Stimulated activated CD4-positive, alpha-beta T cell treated with anti-CD3 and anti-CD28 coated beads, Interleukin-2, amount 100 ng/mL, for 24 hours (primary cell): ENCODE measurements at regions not wholly inside any gene's neighbourhood (a gene's known extent, or its start where the extent isn't known, plus 50 kb on each side); places are given as distances from the start of the nearest gene placed in this dataset.
A peak's percentile ranks its signal among the peaks of the same experiment; 100 is the strongest.

ENCODE experiments used
- DNase-seq, 2 donors: peaks; one replicate each; pipeline ENCODE4 v3.0.0-alpha.2; 2020

GRCh38 chr3:59540241-59540640 is 490.4 kb upstream of the CFAP20DC start:
- no peak for DNase-seq

DNA sequence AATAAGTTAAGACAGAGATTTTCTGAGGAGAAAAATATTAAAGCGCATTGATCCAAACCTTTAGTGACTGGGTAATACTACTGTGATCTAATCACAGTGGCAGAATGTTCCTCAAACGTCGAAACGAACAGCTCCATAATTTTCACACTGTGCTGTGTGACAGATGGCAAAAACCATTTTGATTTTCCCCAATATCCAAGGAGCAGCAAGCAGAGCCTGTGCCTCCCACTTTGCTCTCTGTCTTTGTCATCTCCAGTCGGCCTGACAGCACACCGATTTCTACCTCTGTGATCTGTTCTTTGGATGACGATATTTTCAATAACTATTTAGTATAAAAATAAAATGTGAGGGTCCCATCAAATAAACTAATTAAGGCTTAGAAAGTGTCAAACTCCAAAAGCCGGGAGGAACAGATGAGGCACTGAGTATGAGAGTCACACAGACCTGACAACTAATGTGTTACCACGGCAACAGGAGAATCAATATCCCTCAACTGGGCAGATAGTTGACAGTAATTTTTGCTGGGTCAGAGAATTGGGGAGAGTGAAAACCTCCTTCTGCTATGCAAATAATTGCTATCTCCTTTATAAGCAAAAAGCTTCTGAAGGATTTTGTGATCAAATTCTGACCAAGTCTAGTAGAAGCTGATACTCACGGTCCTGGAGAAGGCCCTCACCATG is 489.1 kb upstream of the CFAP20DC start:
- DNase-seq, result no peak

DNA sequence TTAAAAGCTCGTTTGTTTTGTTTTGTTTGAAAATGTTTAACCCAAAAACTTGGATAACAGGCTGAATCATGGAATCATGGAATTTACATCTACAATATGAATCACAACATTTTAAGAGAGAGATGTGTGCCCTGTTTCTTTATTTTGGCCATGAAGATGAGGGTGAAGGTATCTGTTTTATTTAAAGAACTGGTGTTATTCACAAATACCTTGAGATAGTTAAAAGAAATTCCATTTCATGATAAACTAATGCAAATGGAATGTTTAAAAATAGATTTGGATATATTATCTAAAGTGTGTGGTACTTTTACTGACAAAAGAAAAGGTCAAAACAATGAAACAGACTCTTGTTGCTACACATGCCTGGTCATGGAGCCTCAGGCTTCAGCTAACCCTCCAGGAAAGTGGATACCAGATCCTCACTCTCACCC is 486.0 kb upstream of the CFAP20DC start:
- DNase-seq, result no peak

DNA sequence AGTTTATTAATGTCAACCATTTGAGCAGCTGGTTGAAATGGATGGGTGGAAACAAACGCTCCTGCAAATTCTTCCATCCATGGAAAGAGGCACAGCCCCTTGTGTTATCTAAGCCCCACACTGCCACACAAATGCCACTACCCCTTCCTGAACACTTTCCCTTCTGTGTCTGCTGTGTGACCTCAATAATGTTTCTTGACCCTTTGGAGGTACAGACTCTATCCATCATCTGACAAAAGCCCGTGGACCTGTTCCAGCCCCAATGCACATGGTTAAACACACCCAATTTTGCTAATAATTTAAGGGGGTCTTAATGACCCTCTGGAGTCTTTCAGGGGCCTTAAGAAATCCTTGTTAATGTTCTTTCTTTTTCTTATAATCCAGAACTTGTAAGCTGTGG is 482.2 kb upstream of the CFAP20DC start:
- no peak for DNase-seq

DNA sequence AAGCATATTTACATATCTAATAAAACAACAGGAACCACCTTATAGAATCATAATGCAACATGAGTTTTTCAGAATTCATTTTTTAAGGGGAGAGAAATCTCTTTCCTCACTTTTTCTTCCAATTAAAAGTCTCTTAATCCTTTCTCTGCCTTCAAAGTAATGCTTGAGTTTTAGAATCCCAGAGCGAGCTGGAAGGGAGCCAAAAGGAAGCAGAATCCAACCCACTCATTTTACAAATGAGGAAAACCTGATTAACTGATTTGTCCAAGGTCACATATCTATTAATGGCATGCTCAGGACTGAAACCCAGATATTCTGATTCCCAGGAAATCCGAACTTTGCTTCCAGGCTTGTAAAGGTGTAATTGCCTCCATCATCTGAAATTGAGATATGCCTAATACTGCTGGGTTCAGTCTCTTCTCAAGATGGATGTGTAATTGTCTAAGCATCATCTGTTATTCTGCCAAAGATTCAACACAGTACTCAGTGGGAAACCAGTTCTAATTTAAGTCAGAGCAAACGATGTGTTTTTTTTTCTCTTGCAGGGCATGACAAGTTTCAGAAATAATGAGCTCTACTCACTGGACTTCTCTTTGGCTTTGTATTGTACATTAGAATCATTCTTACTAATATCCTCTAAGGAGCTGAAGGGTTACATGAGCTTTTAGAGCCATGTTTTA is 481.4 kb upstream of the CFAP20DC start:
- DNase-seq, result no peak

- no peak for DNase-seq
Observed at GRCh38 chr3:59528251-59528650, 478.4 kb upstream of the CFAP20DC start.

DNA sequence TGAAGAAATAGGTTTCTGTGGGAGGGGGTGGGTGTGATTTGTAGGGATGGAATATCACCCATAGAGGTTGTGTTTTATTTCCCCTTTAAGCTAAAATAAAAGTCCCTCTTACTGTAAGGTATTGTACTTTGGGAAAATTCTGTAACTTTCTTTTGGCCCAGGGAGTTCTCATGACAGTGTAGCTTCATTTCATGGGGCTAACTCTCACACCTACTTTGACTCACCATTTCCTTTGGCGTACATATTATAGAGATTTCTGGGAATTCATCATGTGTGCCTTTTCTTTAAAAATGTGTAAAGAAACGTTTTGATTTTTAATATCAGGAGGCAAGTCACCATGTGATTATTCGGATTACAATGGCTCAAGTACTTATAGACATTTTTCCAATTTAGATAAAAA is 477.7 kb upstream of the CFAP20DC start:
- no peak for DNase-seq

DNA sequence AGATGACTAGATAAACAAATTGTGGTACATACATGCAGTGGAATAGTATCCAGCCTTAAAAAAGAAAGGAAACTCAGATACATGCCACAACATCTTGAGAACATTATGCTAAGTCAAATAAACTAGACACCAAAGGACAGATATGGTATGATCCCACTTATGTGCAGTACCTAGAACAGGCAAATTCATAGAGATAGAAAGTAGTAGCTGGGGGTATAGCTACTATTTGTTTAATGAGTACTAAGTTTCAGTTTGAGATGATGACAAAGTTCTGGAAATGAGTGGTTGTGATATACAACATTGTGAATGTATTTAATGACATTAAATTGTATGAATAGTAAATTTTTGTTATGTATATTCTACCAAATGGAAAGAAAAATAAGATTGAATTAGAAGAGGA is 477.2 kb upstream of the CFAP20DC start:
- DNase-seq, result no peak

DNA sequence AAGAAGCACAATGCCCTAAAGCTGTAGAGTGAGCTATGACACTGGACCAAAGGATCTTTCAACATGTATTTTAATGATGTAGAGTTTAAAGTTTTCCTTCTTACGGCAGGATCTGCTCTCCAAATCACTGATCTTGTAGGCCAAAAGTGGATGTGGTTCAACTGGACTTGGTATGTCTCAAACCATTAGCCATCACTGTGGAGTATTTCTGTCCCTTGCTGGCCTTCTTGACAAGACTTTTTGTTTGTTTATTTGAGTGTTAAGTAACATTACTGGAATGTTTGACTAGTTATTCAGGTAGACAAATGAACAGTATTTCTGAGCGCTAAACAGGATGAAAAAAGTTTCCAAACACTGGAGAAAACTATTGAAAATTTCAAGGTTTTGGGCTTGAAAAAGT is 472.7 kb upstream of the CFAP20DC start:
- no peak for DNase-seq

DNA sequence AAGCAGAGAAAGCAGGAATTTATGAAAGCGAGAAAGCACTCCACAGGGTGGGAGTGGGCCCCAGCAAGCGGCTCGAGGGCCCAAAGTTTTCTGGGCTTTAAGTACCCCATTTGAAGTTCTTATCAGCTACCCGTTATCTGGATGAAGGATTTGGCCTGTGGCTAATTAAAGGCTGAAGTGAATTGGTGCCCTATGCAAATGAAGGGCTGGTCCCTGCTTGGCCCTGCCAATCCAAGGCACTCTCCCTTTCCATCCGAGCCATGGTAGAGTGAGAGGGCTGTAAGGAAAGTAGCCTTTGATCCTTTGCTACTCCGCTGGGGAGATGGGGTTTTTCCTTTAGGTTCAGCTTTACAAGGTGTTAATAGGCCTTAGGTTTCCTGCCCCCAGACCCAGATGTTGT is 469.3 kb upstream of the CFAP20DC start:
- DNase-seq, result no peak

DNA sequence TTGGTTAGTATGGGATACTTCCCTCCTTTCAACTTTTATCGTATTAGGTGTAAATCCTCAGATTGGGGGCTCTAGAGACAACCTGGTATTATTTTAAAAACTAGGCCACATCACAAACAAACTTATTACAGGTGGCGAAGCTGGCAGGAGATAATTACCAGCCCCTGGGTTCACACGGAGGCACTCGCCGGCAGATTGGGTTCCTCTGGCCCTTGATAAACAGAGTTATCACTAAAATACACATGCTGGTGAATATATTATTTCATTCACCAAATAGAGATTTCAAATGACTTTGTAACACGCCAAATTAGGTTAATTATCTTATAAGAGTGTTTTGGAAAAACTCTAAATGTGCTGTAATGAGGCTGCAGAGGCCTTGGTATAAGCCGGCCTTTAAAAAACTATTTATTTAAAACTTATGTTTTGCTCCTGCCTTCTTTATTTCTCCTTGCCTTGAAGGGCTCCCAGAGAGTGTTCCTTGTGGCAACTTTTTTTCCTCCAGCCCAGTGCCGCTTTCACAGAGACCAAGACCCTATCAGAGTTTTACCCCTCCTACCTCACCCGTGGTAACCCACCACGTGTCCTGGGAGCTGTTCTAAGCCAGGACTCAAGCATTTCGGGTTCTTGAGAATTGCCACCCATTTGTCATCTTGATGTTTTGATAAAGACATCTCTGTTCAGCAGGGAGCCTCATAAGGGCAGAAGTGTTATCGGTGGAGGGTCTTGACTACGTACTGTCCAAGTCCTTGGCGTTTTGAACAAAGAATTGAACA is 468.6 kb upstream of the CFAP20DC start:
- DNase-seq, result no peak

DNA sequence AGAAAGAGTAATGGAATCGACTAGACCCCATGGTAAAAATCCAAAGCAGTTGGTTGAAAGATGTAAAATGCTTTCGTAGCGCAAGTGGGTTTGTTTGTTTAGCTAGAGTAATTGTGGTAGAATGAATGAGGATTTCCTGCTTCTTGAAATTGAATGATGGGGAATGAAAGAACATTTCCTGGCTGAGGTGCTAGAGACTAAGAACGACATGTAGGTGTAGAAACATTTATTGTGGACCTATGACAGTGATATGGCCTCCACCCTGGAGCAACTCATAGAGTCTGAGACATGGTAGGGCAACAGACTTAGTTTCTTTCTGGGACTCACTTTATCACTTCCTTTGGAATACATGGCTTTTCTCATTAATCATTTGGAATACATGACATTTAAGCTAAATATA is 467.6 kb upstream of the CFAP20DC start:
- DNase-seq, result no peak

DNA sequence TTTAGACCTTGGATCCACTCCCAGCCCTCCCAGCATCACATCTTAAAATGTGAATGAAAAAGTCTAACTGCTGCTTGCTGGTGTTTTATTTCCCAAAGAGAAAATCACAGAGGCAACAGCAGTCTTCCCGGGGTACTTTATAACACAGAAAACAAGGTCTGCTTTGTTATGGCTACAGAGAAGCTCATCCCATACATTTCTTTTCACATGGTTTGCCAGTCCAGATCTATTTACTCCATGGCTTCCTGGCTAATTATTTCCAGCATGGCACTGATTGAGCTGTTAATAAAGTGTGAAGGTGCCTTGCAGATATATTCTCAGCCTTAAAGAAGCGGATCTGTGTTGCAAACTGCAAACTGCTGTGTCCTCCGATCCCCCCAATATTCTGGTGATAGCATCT is 466.1 kb upstream of the CFAP20DC start:
- DNase-seq, result no peak

DNA sequence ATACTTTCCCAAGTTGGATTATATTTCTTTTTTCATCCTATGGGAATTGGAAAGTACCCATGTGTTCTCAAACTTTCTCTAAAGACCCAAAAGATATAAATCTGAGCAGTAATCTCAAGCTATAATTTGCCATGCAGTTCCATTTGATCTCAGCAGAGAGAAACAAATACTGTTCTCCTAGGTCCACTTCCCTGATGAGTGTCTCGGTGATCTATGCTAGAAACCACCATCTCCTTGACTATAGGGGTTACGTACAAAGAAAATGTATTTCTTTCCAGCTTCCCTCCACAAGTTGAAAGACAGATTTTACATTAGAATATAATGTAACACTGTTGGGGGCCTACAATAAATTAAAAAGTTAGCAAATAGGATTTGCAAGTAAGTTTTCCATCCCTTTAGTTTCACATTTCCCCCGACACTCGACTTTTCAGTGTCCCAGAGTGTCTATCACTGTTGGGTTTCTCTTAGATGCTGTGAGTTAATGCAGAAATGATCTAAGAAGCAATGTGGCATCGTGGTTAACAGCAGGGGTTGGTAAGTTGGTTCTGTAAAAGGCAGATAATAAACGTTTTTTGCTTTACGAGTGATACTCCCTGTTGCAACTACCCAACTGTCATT is 465.1 kb upstream of the CFAP20DC start:
- no peak for DNase-seq

GRCh38 chr3:59513570-59513969 is 463.7 kb upstream of the CFAP20DC start:
- no peak for DNase-seq

DNA sequence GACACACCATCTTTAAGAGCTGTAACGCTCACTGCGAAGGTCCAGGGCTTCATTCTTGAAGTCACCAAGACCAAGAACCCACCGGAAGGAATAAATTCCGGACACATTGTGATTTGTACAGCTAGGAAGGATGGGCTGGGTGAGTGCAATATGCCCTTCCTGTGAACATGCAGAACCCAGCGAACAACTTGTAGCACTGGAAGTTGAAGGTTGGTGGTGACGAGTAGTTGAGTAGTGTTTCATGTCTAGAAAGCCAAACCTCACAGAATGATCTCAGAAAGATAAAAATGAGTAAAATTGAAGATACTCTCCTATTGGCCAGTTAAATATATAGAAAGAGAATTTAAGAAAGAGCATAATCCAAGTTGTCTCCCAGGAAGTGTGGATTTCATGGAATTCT is 462.2 kb upstream of the CFAP20DC start:
- DNase-seq, result no peak

- no peak for DNase-seq
Observed at GRCh38 chr3:59510576-59510975, 460.8 kb upstream of the CFAP20DC start.

DNA sequence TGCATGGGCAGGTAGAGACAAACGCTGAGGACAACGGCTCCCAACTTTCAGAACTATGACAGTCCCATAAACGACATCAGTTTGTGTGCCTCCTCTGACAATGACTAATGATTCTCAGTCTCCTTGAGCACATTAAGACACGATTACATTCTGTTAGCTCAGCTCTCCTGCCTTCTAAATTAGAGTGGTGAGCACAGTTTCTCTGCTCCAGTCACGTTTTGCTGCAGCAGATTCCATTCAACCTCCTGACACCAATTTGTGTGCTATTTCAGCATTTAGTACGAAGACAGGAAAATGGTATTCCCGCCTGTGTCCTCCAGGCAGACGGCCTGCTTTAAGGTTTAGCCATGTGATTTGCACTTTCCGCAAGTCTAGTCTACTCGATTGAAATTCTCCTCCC is 458.4 kb upstream of the CFAP20DC start:
- DNase-seq, result no peak

DNA sequence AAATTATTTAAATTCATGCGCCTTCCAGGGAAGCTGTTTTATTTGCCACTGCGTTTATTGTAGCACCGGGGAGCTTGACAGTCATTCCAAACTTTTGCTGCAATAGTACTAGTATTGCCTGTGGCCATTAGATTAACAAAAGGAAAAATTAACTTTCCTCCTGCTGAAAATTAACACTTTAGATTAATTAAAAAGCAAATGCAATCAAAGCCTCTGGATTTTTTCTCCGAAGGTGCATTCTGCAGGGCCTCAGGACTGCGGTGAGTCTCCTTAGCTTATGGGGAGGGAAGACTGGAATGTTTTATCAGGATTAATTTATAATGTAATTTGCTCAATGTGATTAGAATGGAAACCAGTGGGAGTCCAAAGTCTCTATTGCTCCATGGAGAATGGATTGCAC is 456.4 kb upstream of the CFAP20DC start:
- no peak for DNase-seq

DNA sequence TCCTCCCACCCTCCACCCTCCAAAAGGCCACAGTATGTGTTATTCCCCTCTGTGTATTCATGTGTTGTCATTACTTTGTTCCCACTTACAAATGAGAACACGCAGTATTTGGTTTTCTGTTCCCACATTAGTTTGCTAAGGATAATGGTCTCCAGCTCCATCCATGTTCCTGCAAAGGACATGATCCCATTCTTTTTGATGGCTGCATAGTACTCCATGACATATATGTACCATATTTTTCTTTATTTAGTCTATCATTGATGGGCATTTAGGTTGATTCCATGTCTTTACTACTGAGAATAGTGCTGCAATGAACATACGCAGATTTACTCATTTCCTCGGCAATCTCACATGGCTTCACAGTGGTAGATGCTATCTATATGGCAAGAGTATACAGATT is 453.6 kb upstream of the CFAP20DC start:
- DNase-seq, result no peak

DNA sequence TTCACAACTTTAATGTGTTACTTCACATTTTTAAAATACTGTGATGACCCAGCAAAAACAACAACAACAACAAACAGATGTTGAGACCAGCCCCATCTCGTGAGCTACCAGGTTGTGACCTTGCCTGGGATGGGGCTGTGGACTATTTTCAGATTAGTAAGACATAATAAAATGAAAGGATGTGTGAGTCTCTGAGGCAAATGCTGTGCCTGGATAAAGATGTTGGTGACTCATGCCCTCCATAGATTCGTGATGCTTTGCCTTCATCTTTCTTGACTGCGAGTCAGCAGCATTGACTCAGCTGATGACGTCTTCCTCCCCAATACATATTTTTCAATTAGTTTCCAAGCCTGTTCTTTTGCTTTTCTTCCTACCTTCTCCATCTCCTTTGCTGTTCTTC is 453.0 kb upstream of the CFAP20DC start:
- DNase-seq, result peak; percentile 35 to 42

DNA sequence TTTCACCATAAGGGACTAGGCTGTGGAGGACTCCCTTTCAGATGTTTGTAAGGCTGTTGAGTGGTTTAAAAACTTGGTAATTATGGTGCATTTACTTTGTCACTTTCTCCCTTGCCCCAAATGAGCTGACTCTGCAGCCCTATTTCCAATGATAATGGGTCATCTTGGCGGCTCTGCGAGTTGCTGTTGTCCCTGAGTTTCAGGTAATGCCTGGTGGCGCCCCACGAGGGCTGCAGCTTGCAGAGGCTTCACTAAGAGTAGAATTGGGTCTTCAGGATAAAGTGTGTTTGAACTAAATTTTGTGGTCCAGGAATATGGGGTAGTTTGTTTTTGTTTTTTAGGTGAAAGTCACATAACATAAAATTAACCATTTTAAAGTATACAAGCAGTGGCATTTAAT is 450.1 kb upstream of the CFAP20DC start:
- DNase-seq, result no peak

- DNase-seq, result no peak
Observed at GRCh38 chr3:59499000-59499399, 449.2 kb upstream of the CFAP20DC start.

- no peak for DNase-seq
Observed at GRCh38 chr3:59496250-59496649, 446.4 kb upstream of the CFAP20DC start.
